Endothelial cell of umbilical vein (primary cell): ENCODE measurements at regions not wholly inside any gene's neighbourhood (a gene's known extent, or its start where the extent isn't known, plus 50 kb on each side); places are given as distances from the start of the nearest gene placed in this dataset.

Experiments used
- BruUV-seq: library from RNA; stranded (reverse); fragments of 400-500 nt; replicated peaks from 2 replicates; lab custom pipeline; 2021; lab: Mats Ljungman, UMichigan
- CTCF ChIA-PET: fragments of 300-600, 350-600 bp; sonication (Branson Sonifier 250); formaldehyde crosslinking; loops from one replicate; lab custom pipeline; 2021; ENCODE audit warnings: antibody characterized with exemption, inconsistent platforms; lab: Charles Lee
- POLR2A ChIA-PET: fragments of 300-600, 350-600 bp; sonication (Branson Sonifier 250); formaldehyde crosslinking; loops from one replicate; lab custom pipeline; 2021; ENCODE audit warnings: antibody characterized with exemption, inconsistent platforms; lab: Charles Lee
- DNase-seq: peaks from one replicate; pipeline ENCODE4 v3.0.0-alpha.2; 2011; ENCODE audit warnings: low read depth, low spot score
- FAIRE-seq: peaks from 2 replicates; lab custom pipeline; 2011; peaks lifted over from hg19 to GRCh38; lab: Jason Lieb, UNC
- H2AFZ ChIP-seq: 2 replicates; pipeline ENCODE4 v1.6.0; 2012; ENCODE audit warnings: low read depth, low read length, control low read depth, inconsistent platforms
- H3K27ac ChIP-seq: 2 replicates; pipeline ENCODE4 v1.5.1; 2011; ENCODE audit warnings: low read depth, mild to moderate bottlenecking, control low read depth, low read length, moderate library complexity; ENCODE audit not compliant: insufficient read depth
- H3K27me3 ChIP-seq, 2 experiments: 2 replicates each; pipeline versions ENCODE4 v1.6.0 to v1.6.1; 2011; ENCODE audit warnings: low read length in 2 of 2, mixed read lengths in 1 of 2; ENCODE audit not compliant: control insufficient read depth in 2 of 2, insufficient read depth in 2 of 2
- H3K36me3 ChIP-seq, 2 experiments: 2 replicates in 1 of 2; 3 replicates in 1 of 2; pipeline ENCODE4 v1.5.1; 2011; ENCODE audit warnings: low read length in 2 of 2, mild to moderate bottlenecking in 1 of 2, moderate library complexity in 1 of 2; ENCODE audit not compliant: control insufficient read depth in 2 of 2, insufficient read depth in 2 of 2; ENCODE audit errors: extremely low read depth in 1 of 2
- H3K4me1 ChIP-seq: 3 replicates; pipeline ENCODE4 v1.5.1; 2011; ENCODE audit warnings: mild to moderate bottlenecking, low read length; ENCODE audit not compliant: control insufficient read depth, insufficient read depth; ENCODE audit errors: extremely low read depth
- H3K4me2 ChIP-seq: 2 replicates; pipeline ENCODE4 v1.6.1; 2011; ENCODE audit warnings: low read length, control low read depth, mixed read lengths; ENCODE audit not compliant: insufficient read depth
- H3K4me3 ChIP-seq, 3 experiments: fragments of 200-600 bp in 1 of 3; sonication (generic), shearing (Covaris generic) in 1 of 3; replicated peaks in 1 of 3; 2 replicates each; pipeline ENCODE4 v1.5.1; 2011 to 2016; ENCODE audit warnings: control low read depth in 3 of 3, low read length in 3 of 3, mild to moderate bottlenecking in 2 of 3, inconsistent platforms in 1 of 3, low read depth in 1 of 3, moderate library complexity in 1 of 3; ENCODE audit not compliant: insufficient read depth in 1 of 3
- H3K79me2 ChIP-seq: 2 replicates; pipeline ENCODE4 v1.6.0; 2012; ENCODE audit warnings: low read length, inconsistent platforms; ENCODE audit not compliant: control insufficient read depth, insufficient read depth
- H3K9ac ChIP-seq: replicated peaks from 2 replicates; pipeline ENCODE3; 2011; ENCODE audit warnings: low read length, control low read depth; ENCODE audit not compliant: insufficient read depth; ENCODE audit errors: extremely low read depth
- H3K9me1 ChIP-seq: replicated peaks from 3 replicates; pipeline ENCODE4 v1.6.0; 2011; ENCODE audit warnings: mild to moderate bottlenecking, low read length; ENCODE audit not compliant: control insufficient read depth, insufficient read depth; ENCODE audit errors: extremely low read depth
- H3K9me3 ChIP-seq: replicated peaks from 2 replicates; pipeline ENCODE4 v1.5.1; 2012; ENCODE audit warnings: low read length, inconsistent platforms; ENCODE audit not compliant: control insufficient read depth, insufficient read depth
- H4K20me1 ChIP-seq: replicated peaks from 2 replicates; pipeline ENCODE3; 2011; ENCODE audit warnings: mild to moderate bottlenecking, low read length; ENCODE audit not compliant: control insufficient read depth, insufficient read depth; ENCODE audit errors: extremely low read depth
- CTCF ChIP-seq, 2 donors: IDR thresholded peaks; 1 replicate in 1 of 2; 2 replicates in 1 of 2; pipeline ENCODE4 v1.5.1; 2011; ENCODE audit warnings: low read length in 2 of 2, mild to moderate bottlenecking in 2 of 2, moderate library complexity in 2 of 2, control low read depth in 1 of 2, inconsistent platforms in 1 of 2, low read depth in 1 of 2; ENCODE audit not compliant: insufficient read depth in 1 of 2; ENCODE audit errors: extremely low read depth in 1 of 2
- EZH2 ChIP-seq: IDR thresholded peaks from 2 replicates; pipeline ENCODE4 v1.6.1; 2012; ENCODE audit warnings: borderline replicate concordance, low read depth, mild to moderate bottlenecking, moderate library complexity, low read length, inconsistent platforms; ENCODE audit not compliant: severe bottlenecking
- GATA2 ChIP-seq: IDR thresholded peaks from 2 replicates; pipeline ENCODE4 v1.7.0; 2011; ENCODE audit warnings: low read depth, mild to moderate bottlenecking, moderate library complexity, mixed read lengths, low read length; ENCODE audit not compliant: insufficient read length, insufficient read depth
- MAX ChIP-seq: IDR thresholded peaks from 2 replicates; pipeline ENCODE4 v1.6.1; 2011; ENCODE audit not compliant: insufficient read depth, insufficient read length
- POLR2A ChIP-seq: IDR thresholded peaks from 2 replicates; pipeline ENCODE4 v1.6.1; 2012; ENCODE audit warnings: low read depth, mild to moderate bottlenecking, control low read depth, low read length
- dilution Hi-C: fragments of 300-500 bp; cut with MboI; formaldehyde crosslinking; loops from one replicate; pipeline ENCODE4 v1.15.0; 2019; ENCODE audit warnings: low sequenced_read_pairs; ENCODE audit not compliant: extremely low pct_ligation_motif_present
- intact Hi-C: fragments of 100-400 bp; cut with micrococcal nuclease; formaldehyde crosslinking; loops from one replicate; pipeline ENCODE4 v1.10.0; 2022

GRCh38 chr4:54914781-54915180 is 210.6 kb downstream of the KDR start:
- CTCF ChIA-PET, result interaction anchor here (1.2 to 1.6 kb wide), 2 partner anchors 15 to 19 kb away, joined by 3 to 4 read pairs; no protein-coding TSS in a partner anchor
- dilution Hi-C loops (no loop called here), intact Hi-C loops (no loop called here)
- Histone ChIP-seq H3K4me1 (no peaks in the 10 kb centered on the region), H3K27ac (no peak overlapping the region), H3K27me3 (peaks cover 32 to 41% of the 10 kb centered on the region in 2 experiments), H3K9me1 (no peaks in the 10 kb centered on the region), H3K79me2 (no peaks in the 10 kb centered on the region), H3K36me3 (no peaks in the 10 kb centered on the region), H2AFZ (no peak overlapping the region), H4K20me1 (no peaks in the 10 kb centered on the region), H3K4me3 (no peak overlapping the region), H3K9ac (no peak overlapping the region), H3K4me2 (no peak overlapping the region), H3K9me3 (no peaks in the 10 kb centered on the region)
- DNase-seq, result no peak
- POLR2A ChIA-PET, result no interaction called here
- no TSS peak for BruUV-seq
- FAIRE-seq, result no peak
- TF ChIP-seq POLR2A, result no peak
- no peak for TF ChIP-seq MAX
- no peak for TF ChIP-seq GATA2
- TF ChIP-seq CTCF (IDR thresholded peaks at IDR 0.05; ENCODE audit: extremely low read depth in 1 of 2, insufficient read depth in 1 of 2, low read depth in 1 of 2, low read length in 2 of 2), result no peak
- TF ChIP-seq EZH2, result no peak
